Prostate gland (tissue), 2 donors: ENCODE measurements at regions not wholly inside any gene's neighbourhood (a gene's known extent, or its start where the extent isn't known, plus 50 kb on each side); places are given as distances from the start of the nearest gene placed in this dataset.

ENCODE experiments used
- CTCF ChIP-seq, 4 experiments: fragments of 200-600 bp in 2 of 4; fragments of 450-650 bp in 2 of 4; sonication (generic) in 2 of 4; IDR thresholded peaks; 1 replicate in 3 of 4; 2 replicates in 1 of 4; pipeline ENCODE4 v1.5.1; 2016 to 2019; ENCODE audit warnings: antibody characterized with exemption in 4 of 4, mild to moderate bottlenecking in 2 of 4, moderate library complexity in 2 of 4
- POLR2A ChIP-seq: fragments of 450-650 bp; IDR thresholded peaks from one replicate; pipeline ENCODE4 v1.6.1; 2016; ENCODE audit warnings: antibody characterized with exemption, mild to moderate bottlenecking
- POLR2AphosphoS5 ChIP-seq: sonication (generic); formaldehyde crosslinking; IDR thresholded peaks from one replicate; pipeline ENCODE4 v1.6.1; 2017; ENCODE audit warnings: antibody characterized with exemption

GRCh38 chr2:145864501-145864900 is 1344.6 kb upstream of the ZEB2 start:
- TF ChIP-seq CTCF (IDR thresholded peaks at IDR 0.05) (no peak), POLR2A (no peak), POLR2AphosphoS5 (no peak)
